Stomach (tissue), 4 donors: ENCODE measurements at regions not wholly inside any gene's neighbourhood (a gene's known extent, or its start where the extent isn't known, plus 50 kb on each side); places are given as distances from the start of the nearest gene placed in this dataset.

ENCODE experiments used
- CTCF ChIP-seq, 7 experiments: fragments of 450-650 bp in 4 of 7; fragments of 200-600 bp in 3 of 7; sonication (generic) in 3 of 7; IDR thresholded peaks; one replicate each; pipeline ENCODE4 v1.5.1; 2016 to 2019; ENCODE audit warnings: antibody characterized with exemption in 7 of 7, control low read depth in 2 of 7, mild to moderate bottlenecking in 1 of 7
- EP300 ChIP-seq: sonication (generic); formaldehyde crosslinking; IDR thresholded peaks from one replicate; pipeline ENCODE4 v1.6.1; 2017; ENCODE audit warnings: antibody characterized with exemption
- POLR2A ChIP-seq, 4 donors: fragments of 450-650 bp; IDR thresholded peaks; one replicate each; pipeline ENCODE4 v1.6.1; 2016; ENCODE audit warnings: antibody characterized with exemption in 4 of 4, control low read depth in 2 of 4, mild to moderate bottlenecking in 1 of 4, moderate library complexity in 1 of 4
- POLR2AphosphoS5 ChIP-seq, 3 donors: sonication (generic); formaldehyde crosslinking; IDR thresholded peaks; one replicate each; pipeline ENCODE4 v1.6.1; 2016; ENCODE audit warnings: antibody characterized with exemption in 3 of 3

- no peak for TF ChIP-seq CTCF (IDR thresholded peaks at IDR 0.05)
- TF ChIP-seq POLR2AphosphoS5 (IDR thresholded peaks at IDR 0.05), result no peak
- TF ChIP-seq POLR2A (IDR thresholded peaks at IDR 0.05), result no peak
- no peak for TF ChIP-seq EP300
Observed at GRCh38 chr12:131464081-131464480, 246.8 kb upstream of the SFSWAP start.
